Osteoblast (primary cell): ENCODE measurements at regions not wholly inside any gene's neighbourhood (a gene's known extent, or its start where the extent isn't known, plus 50 kb on each side); places are given as distances from the start of the nearest gene placed in this dataset.

ENCODE experiments used
- DNase-seq: peaks from one replicate; pipeline ENCODE4 v3.0.0; 2011; ENCODE audit warnings: low spot score, mixed read lengths; ENCODE audit not compliant: insufficient read length; ENCODE audit errors: missing footprints
- H2AFZ ChIP-seq: 2 replicates; pipeline ENCODE4 v1.6.0; 2011; ENCODE audit warnings: mild to moderate bottlenecking, low read length
- H3K27ac ChIP-seq: 2 replicates; pipeline ENCODE4 v1.5.1; 2011; ENCODE audit warnings: mild to moderate bottlenecking, low read depth, low read length, moderate library complexity
- H3K27me3 ChIP-seq: 2 replicates; pipeline ENCODE4 v1.6.0; 2012; ENCODE audit warnings: mild to moderate bottlenecking, control low read depth, inconsistent platforms, low read length, moderate library complexity; ENCODE audit not compliant: insufficient read depth
- H3K36me3 ChIP-seq: 2 replicates; pipeline ENCODE4 v1.5.1; 2011; ENCODE audit warnings: mild to moderate bottlenecking, low read length, control low read depth, moderate library complexity; ENCODE audit not compliant: insufficient read depth
- H3K4me1 ChIP-seq: 2 replicates; pipeline ENCODE4 v1.5.1; 2011; ENCODE audit warnings: mild to moderate bottlenecking, low read length, control low read depth, moderate library complexity; ENCODE audit not compliant: insufficient read depth
- H3K4me2 ChIP-seq: 2 replicates; pipeline ENCODE4 v1.6.0; 2011; ENCODE audit warnings: mild to moderate bottlenecking, low read length; ENCODE audit not compliant: insufficient read depth
- H3K4me3 ChIP-seq: fragments of 200-600 bp; sonication (generic); 3 replicates; pipeline ENCODE4 v1.5.1; 2012; ENCODE audit warnings: mild to moderate bottlenecking, low read length, inconsistent platforms; ENCODE audit not compliant: insufficient read depth
- H3K79me2 ChIP-seq: 2 replicates; pipeline ENCODE4 v1.6.0; 2012; ENCODE audit warnings: mild to moderate bottlenecking, low read length, control low read depth, inconsistent platforms; ENCODE audit not compliant: insufficient read depth
- H3K9me3 ChIP-seq: 2 replicates; pipeline ENCODE4 v1.5.1; 2011; ENCODE audit warnings: low read depth, low read length, control low read depth
- H4K20me1 ChIP-seq: 2 replicates; pipeline ENCODE4 v1.6.0; 2012; ENCODE audit warnings: mild to moderate bottlenecking, low read length, control low read depth; ENCODE audit not compliant: insufficient read depth
- TF ChIP-seq, protein P1 (sequence below): IDR thresholded peaks from 2 replicates; pipeline ENCODE4 v1.5.1; 2011; ENCODE audit warnings: mild to moderate bottlenecking, low read depth, low read length, moderate library complexity; ENCODE audit errors: extremely low read depth

DNA sequence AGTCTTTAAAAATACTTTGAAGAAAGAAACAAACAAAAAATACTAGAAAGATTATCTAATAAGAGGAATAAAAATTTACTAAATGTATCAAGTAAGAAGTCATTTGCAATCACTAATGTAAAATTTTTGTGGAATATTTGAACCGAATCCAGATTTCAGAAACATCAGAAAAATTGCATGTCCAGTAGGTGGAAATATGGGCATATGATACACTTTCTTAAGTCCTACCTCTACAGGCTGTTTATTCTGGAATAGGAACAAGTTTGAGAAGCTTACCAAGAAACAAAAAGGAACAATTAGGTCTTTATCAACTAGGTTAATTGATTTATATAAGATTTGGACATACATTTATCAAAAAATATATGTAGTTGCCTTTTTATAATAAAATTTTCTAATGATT lies 292.9 kb upstream of the ROBO1 start:
- Histone ChIP-seq H3K27ac (no peak overlapping the region), H3K79me2 (no peaks in the 10 kb centered on the region), H3K36me3 (no peaks in the 10 kb centered on the region), H3K27me3 (no peaks in the 10 kb centered on the region), H3K9me3 (no peaks in the 10 kb centered on the region), H3K4me1 (no peaks in the 10 kb centered on the region), H2AFZ (no peak overlapping the region), H3K4me3 (no peak overlapping the region), H3K4me2 (no peak overlapping the region), H4K20me1 (no peaks in the 10 kb centered on the region)
- DNase-seq = no peak
- TF ChIP-seq, protein P1, sequence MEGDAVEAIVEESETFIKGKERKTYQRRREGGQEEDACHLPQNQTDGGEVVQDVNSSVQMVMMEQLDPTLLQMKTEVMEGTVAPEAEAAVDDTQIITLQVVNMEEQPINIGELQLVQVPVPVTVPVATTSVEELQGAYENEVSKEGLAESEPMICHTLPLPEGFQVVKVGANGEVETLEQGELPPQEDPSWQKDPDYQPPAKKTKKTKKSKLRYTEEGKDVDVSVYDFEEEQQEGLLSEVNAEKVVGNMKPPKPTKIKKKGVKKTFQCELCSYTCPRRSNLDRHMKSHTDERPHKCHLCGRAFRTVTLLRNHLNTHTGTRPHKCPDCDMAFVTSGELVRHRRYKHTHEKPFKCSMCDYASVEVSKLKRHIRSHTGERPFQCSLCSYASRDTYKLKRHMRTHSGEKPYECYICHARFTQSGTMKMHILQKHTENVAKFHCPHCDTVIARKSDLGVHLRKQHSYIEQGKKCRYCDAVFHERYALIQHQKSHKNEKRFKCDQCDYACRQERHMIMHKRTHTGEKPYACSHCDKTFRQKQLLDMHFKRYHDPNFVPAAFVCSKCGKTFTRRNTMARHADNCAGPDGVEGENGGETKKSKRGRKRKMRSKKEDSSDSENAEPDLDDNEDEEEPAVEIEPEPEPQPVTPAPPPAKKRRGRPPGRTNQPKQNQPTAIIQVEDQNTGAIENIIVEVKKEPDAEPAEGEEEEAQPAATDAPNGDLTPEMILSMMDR = no peak

DNA sequence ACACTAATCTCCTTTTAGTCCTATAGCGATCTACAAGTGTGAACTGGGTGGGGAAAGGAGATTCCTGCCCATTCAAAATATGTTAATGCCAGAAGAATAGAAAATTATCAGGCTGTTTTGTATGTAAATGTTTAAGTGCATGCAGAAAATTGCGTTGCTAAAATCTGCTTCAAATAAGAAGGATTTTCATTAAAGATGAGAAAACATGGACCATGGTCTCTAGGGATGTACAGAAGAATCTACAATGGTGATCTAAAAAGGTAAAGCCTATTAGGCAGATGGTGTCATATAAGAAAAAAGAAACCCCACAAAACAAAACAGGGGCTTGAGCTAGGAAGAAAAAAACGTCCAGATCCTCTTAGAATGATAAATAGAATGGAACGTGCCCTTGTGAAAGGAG lies 287.5 kb upstream of the ROBO1 start:
- Histone ChIP-seq H3K4me2 (no peak overlapping the region), H2AFZ (no peak overlapping the region), H3K4me1 (no peaks in the 10 kb centered on the region), H3K36me3 (no peaks in the 10 kb centered on the region), H3K9me3 (no peaks in the 10 kb centered on the region), H3K4me3 (no peak overlapping the region), H4K20me1 (no peaks in the 10 kb centered on the region), H3K27me3 (no peaks in the 10 kb centered on the region), H3K79me2 (no peaks in the 10 kb centered on the region), H3K27ac (no peak overlapping the region)
- TF ChIP-seq, protein P1 = no peak
- DNase-seq = no peak

DNA sequence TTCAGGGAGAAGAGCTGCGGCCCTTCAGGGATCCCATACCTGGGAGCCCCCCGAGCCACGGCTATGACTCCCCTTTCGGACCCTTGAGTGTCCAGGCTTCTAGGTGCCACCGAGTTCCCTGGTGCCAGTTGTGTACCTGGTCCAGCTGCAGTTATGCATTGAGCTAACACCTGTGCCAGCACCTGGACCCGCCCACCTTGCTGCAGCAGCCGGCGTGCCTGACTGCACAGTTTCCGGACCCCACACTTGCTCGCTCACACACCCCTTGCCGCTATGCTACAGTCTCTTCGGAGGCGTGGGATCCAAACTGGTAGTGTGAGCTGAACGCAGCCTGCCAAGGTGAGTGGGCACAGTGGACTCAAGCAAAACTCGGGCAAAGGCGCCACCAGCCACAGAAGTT lies 284.5 kb upstream of the ROBO1 start:
- Histone ChIP-seq H3K4me3 (no peak overlapping the region), H3K36me3 (no peaks in the 10 kb centered on the region), H3K4me2 (no peak overlapping the region), H3K9me3 (no peaks in the 10 kb centered on the region), H4K20me1 (no peaks in the 10 kb centered on the region), H2AFZ (no peak overlapping the region), H3K4me1 (no peaks in the 10 kb centered on the region), H3K79me2 (no peaks in the 10 kb centered on the region), H3K27me3 (no peaks in the 10 kb centered on the region), H3K27ac (no peak overlapping the region)
- DNase-seq = no peak
- TF ChIP-seq, protein P1 = no peak

DNA sequence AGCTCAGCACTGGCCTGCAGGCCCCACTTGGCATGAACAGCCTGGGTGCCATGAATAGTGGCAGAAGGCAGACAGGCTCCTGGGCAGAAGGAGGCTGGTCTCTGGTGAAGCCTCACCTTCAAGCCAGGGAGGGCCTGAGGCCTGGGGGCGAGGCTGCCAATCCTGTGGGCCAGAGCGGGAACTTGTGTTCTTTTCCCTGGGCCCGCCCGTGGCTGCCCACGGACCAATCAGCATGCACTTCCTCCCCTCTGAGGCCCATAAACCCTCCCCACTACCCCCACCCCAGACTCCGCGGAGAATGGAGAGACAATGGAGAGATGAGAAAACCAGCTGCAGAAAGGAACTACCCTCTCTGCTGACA lies 283.8 kb upstream of the ROBO1 start:
- Histone ChIP-seq H3K79me2 (no peaks in the 10 kb centered on the region), H3K4me2 (no peak overlapping the region), H3K36me3 (no peaks in the 10 kb centered on the region), H3K27me3 (no peaks in the 10 kb centered on the region), H3K4me1 (no peaks in the 10 kb centered on the region), H4K20me1 (no peaks in the 10 kb centered on the region), H3K27ac (no peak overlapping the region), H2AFZ (no peak overlapping the region), H3K4me3 (no peak overlapping the region), H3K9me3 (no peaks in the 10 kb centered on the region)
- TF ChIP-seq, protein P1 = no peak
- DNase-seq = no peak
